GM12875 (cell line): ENCODE measurements at regions not wholly inside any gene's neighbourhood (a gene's known extent, or its start where the extent isn't known, plus 50 kb on each side); places are given as distances from the start of the nearest gene placed in this dataset.
"Not testable (repeated sequence)": the region's sequence is repeated elsewhere in the genome, so short reads cannot be mapped to it uniquely, and the experiment has no call there.

ENCODE experiments used
- H3K4me3 ChIP-seq: one replicate; pipeline ENCODE4 v1.5.1; 2011; ENCODE audit warnings: low read depth, low read length, control low read depth
- TF ChIP-seq, protein P1 (sequence below): IDR thresholded peaks from 2 replicates; pipeline ENCODE4 v1.5.1; 2011; ENCODE audit warnings: low read depth, mild to moderate bottlenecking, control low read depth, inconsistent platforms, low read length, moderate library complexity, borderline replicate concordance; ENCODE audit not compliant: insufficient read depth

DNA sequence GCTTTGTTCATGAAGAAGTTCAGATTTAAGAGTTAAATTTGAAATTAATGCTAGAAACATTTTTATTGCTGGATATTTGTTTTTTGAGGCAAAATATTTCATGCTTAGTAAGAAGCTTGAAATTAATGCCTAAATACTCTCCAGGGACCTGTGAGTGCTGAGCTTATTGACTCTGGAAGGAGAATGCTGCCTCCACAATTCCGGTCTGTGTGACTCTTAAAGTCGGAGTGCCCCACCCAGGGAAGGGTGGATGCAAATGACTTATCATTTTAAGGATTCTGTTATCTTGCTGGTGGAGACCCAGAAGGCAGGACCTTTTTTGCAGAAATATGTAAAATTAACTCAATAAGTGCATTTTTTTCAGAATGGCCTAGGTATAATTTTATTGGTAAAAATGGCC, 143.8 kb upstream of the RXFP2 start:
- no peak overlapping the region for H3K4me3 ChIP-seq
- TF ChIP-seq, protein P1, sequence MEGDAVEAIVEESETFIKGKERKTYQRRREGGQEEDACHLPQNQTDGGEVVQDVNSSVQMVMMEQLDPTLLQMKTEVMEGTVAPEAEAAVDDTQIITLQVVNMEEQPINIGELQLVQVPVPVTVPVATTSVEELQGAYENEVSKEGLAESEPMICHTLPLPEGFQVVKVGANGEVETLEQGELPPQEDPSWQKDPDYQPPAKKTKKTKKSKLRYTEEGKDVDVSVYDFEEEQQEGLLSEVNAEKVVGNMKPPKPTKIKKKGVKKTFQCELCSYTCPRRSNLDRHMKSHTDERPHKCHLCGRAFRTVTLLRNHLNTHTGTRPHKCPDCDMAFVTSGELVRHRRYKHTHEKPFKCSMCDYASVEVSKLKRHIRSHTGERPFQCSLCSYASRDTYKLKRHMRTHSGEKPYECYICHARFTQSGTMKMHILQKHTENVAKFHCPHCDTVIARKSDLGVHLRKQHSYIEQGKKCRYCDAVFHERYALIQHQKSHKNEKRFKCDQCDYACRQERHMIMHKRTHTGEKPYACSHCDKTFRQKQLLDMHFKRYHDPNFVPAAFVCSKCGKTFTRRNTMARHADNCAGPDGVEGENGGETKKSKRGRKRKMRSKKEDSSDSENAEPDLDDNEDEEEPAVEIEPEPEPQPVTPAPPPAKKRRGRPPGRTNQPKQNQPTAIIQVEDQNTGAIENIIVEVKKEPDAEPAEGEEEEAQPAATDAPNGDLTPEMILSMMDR: no peak

DNA sequence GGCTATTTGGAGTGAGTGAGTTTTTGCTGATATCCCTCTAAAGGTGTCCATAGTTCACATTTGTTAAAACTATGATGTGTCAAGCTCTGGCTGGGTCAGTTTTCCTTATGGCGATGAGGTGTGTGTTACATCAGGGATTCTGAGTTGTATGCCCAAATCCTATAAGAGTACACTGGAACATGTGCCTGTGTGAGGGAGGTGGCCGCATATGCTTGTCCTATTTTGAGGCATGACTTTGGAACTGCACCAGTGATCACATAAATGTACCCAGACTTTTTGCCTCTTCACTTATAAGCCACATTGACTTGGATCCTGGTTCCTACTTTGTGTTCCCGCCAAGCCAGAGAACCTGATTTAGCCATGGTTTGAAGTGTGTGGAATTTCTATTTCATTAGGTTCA, 140.3 kb upstream of the RXFP2 start:
- H3K4me3 ChIP-seq: no peak overlapping the region
- TF ChIP-seq, protein P1: no peak

DNA sequence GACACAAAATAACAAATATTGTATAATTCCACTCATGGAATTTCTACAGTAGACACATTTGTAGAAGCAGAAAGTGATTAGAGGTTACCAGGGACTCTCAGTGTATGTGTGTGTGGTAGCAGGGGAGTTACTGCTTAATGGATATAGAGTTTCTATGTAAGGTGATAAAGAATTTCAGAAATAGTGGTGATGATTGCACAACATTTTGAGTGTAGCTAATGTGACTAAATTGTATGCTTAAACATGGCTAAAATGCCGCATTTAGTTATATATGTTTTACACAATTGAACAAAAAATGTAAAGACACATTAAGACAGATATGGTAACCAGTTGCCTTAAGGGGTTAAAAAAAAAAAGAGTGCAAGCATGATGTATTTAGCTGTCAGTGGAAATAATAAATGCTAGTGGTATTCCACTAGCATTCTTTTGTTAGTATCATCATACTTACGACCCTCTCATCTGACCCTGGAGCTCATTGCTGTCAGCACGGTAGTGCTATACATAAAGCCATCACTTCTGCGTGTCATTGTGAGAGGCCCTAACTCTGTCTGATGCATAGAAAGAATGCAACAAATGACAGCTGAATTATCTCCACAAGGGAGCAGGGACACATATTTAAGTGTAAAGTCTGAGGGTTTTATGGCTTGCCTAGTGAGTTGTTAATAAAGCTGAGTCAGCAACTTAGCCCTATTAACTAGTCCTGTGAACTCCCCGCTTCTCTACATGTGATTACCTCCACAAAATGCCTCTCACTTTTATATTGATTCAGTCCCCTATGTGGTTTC, 134.1 kb upstream of the RXFP2 start:
- TF ChIP-seq, protein P1: no peak

DNA sequence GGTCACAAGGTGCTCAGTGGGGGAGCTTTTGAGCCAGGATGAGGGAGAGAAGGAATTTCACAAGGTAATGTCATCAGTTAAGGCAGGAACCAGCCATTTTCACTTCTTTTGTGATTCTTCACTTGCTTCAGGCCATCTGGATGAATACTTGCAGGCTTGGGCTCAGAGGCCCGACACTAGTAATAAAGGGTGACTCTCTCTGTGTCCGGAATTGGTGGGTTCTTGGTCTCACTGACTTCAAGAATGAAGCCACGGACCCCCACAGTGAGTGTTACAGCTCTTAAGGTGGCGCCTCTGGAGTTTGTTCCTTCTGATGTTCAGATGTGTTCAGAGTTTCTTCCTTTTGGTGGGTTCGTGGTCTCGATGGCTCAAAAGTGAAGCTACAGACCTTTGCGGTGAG, 131.8 kb upstream of the RXFP2 start:
- not testable (repeated sequence) for H3K4me3 ChIP-seq

More for the DNA sequence above, 134.1 kb upstream of the RXFP2 start:
- H3K4me3 ChIP-seq: no peak overlapping the region

DNA sequence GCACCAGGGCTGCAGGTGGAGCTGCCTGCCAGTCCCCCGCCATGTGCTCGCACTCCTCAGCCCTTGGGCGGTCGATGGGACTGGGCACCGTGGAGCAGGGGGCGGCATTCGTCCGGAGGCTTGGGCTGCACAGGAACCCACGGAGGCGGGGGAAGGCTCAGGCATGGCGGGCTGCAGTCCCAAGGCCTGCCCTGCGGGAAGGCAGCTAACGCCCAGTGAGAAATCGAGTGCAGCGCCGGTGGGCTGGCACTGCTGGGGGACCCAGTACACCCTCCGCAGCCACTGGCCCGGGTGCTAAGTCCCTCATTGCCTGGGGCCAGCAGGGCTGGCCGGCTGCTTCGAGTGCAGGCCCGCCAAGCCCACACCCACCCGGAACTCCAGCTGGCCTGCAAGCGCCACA, 130.5 kb upstream of the RXFP2 start:
- not testable (repeated sequence) for H3K4me3 ChIP-seq

DNA sequence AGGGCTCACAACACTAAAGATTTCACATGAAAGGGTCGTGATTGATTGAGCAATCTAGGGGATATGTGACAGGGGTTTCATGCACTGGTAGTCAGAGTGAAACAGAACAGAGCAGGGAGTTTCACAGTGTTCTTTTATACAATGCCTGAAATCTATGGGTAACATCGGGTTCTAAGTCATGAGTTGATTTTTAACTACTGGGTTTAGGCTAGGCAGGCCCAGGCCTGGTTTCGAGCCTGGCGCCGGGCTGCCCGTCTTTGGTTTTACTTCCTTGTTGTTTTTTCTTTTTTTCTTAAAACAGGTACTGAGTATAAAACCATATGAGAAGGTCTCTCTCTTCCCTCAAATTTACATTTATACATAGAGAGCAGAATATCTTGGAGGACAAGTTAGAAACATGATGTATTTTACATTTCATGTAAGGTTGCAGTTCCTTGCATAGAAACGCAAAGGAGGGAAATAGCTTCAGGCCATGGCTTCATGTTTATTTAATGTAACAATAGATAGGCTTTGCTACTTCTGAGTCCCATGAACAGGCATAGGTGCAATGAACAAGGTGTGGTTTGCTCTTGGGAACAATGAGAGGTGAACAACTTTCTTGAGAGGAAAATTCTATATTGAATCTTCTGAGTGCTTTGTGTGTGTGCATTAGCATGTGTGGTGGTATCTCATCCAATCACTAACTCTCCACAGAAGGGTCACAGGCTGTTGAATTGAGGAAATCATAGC, 128.9 kb upstream of the RXFP2 start:
- H3K4me3 ChIP-seq: no peak overlapping the region
- TF ChIP-seq, protein P1: no peak

DNA sequence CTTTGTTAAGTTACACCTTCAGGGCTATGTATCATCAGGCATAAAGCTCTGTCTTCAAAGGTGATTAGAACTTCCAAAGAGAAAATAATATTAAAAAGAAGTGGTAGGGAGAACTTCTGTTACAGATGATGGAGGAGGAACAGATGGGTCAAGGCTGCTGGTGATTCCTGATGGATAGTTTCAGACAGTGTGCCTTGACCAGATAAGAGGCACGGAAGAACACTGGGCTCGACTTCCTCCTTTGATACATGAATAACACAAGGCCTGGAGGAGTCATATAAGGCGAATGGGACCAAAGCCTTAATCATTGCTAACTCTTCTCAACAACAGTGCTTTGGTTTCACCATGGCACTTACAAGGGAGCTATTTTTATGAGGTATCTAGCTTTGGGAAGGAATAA, 128.1 kb upstream of the RXFP2 start:
- TF ChIP-seq, protein P1: no peak
- H3K4me3 ChIP-seq: no peak overlapping the region

DNA sequence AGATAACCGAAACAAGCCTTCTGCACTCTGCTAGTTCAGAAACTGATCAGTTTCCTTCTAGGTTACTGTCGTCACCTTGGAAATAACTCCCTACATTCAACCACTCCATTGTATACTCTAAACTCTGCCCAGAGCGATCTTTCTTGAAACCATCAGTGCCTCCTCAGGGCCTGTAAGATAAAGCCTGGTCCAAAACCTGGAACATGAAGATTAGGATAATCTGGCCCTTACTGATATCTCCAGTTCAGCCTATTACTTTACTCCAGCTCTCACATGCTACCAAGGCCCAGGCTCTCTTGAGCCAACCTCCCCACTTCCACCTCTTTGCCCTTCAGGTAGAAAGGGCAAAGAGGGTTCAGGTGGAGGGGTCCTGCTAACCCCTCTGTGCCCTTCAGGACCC, 125.3 kb upstream of the RXFP2 start:
- TF ChIP-seq, protein P1: no peak
- no peak overlapping the region for H3K4me3 ChIP-seq
